GM12872 (cell line): ENCODE measurements at regions not wholly inside any gene's neighbourhood (a gene's known extent, or its start where the extent isn't known, plus 50 kb on each side); places are given as distances from the start of the nearest gene placed in this dataset.

ENCODE experiments used
- TF ChIP-seq, protein P1 (sequence below): IDR thresholded peaks from 3 replicates; pipeline ENCODE4 v1.5.1; 2011; ENCODE audit warnings: low read depth, mild to moderate bottlenecking, low read length, moderate library complexity; ENCODE audit not compliant: insufficient read depth

- TF ChIP-seq, protein P1, sequence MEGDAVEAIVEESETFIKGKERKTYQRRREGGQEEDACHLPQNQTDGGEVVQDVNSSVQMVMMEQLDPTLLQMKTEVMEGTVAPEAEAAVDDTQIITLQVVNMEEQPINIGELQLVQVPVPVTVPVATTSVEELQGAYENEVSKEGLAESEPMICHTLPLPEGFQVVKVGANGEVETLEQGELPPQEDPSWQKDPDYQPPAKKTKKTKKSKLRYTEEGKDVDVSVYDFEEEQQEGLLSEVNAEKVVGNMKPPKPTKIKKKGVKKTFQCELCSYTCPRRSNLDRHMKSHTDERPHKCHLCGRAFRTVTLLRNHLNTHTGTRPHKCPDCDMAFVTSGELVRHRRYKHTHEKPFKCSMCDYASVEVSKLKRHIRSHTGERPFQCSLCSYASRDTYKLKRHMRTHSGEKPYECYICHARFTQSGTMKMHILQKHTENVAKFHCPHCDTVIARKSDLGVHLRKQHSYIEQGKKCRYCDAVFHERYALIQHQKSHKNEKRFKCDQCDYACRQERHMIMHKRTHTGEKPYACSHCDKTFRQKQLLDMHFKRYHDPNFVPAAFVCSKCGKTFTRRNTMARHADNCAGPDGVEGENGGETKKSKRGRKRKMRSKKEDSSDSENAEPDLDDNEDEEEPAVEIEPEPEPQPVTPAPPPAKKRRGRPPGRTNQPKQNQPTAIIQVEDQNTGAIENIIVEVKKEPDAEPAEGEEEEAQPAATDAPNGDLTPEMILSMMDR: no peak
Measured at GRCh38 chr9:104999136-104999535, 71.2 kb upstream of the ABCA1 start.

DNA sequence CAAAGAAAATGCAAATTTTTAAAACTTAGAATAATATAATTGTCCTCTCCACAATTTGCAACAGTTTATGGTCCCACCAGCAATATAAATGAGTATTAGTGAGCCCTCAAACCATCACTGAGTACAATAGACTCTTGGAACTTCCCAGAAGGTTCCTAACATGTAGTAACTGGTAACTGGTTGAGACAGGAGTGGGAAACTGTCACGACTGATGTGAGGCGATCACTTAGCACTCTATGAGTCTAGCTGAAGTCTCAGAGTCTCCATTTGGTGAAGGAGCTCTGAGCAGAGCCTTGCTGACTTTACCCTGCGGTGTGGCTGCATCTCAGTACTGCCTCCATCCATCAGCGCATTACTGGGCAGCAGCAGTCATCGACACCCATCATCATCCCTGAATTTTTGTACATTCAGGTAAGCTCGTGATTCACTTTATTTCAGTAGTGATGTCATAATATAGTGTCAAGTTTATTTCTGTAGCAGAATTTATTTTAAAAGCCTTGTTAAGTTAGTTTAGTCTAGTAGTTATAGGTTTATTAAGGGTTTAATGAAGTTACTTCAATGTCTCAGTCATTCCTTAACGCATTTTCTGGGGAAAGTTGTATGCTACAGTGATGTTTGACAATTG, 76.6 kb upstream of the ABCA1 start:
- TF ChIP-seq, protein P1: no peak

DNA sequence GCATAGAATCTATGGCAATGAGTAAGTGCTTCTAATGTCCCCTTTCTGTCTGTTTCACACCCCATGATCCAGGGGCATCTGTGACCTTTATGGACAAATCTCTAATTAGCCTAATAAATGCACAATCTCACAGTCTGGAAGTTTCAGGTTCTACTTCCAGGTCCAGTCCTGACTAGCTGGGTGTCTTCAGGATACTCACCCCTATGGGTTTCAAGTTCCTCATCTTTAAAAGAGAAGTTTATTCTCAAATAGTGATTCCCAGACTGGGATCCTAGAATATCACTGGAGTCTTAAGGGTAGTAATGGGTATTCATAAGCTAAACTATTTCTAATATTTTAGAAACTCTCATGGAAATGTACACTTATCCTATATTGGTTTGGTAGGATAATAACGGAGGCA, 77.2 kb upstream of the ABCA1 start:
- TF ChIP-seq, protein P1: no peak

DNA sequence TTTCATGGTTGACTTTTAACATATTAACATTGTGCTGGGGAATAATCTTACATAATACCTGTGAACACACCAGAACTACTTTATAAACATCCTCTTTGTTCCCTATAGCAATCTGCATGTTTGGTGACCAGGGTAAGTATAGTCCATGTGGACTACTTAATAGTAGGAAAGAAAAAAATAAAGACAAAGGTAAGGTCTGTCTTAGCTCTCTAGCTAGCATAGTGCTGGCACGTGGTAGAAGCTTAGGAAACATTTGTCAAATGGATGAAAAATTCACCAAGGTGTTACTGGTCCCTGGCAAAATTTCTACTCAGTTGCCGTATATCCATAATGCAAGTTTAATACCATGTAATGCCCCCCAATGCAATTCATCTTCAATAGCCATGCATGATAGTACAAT, 78.6 kb upstream of the ABCA1 start:
- TF ChIP-seq, protein P1: no peak

- TF ChIP-seq, protein P1: no peak
Measured at GRCh38 chr9:105007143-105007542, 79.2 kb upstream of the ABCA1 start.

GRCh38 chr9:105021917-105022316, 94.0 kb upstream of the ABCA1 start:
- TF ChIP-seq, protein P1: no peak

DNA sequence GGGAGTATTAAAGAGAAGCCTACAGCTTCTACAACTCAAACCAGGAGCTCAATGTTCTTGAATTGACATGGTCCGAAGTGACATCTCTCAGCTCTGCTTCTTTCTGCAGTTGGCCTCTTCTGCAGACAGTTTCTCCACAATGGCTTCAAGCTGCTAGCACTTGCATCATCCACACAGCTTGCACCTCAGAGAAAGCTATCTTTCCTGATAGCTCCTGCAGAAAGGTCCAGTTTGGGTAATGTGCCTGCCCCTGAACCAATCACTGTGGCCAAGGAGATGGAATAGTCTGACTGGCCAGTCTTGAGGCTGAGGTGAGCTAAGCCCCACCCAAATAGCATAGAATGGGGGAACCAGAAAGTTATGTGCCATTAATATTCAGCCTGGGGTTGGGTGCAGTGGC, 95.8 kb upstream of the ABCA1 start:
- TF ChIP-seq, protein P1: no peak
